MM.1S (cell line): ENCODE measurements at regions not wholly inside any gene's neighbourhood (a gene's known extent, or its start where the extent isn't known, plus 50 kb on each side); places are given as distances from the start of the nearest gene placed in this dataset.

Experiments
- CTCF ChIP-seq: fragments of 300-600 bp; sonication (generic); IDR thresholded peaks from 2 replicates; pipeline ENCODE4 v1.5.1; 2016; ENCODE audit warnings: antibody characterized with exemption, low read length, mixed read lengths
- EZH2 ChIP-seq: fragments of 300-600 bp; sonication (generic); optimal IDR thresholded peaks from 2 replicates; pipeline ENCODE3; 2017; ENCODE audit warnings: low read depth, mild to moderate bottlenecking, antibody characterized with exemption, low read length, mixed read lengths
- EZH2phosphoT487 ChIP-seq: fragments of 300-600 bp; sonication (generic); IDR thresholded peaks from 2 replicates; pipeline ENCODE4 v1.6.1; 2018; ENCODE audit warnings: antibody characterized with exemption, low read length

GRCh38 chr3:144242747-144243146 is 271.1 kb downstream of the DIPK2A start:
- TF ChIP-seq CTCF (no peak), EZH2 (no peak), EZH2phosphoT487 (no peak)
